ENCODE measurements at regions not wholly inside any gene's neighbourhood (a gene's known extent, or its start where the extent isn't known, plus 50 kb on each side); places are given as distances from the start of the nearest gene placed in this dataset.

DNA sequence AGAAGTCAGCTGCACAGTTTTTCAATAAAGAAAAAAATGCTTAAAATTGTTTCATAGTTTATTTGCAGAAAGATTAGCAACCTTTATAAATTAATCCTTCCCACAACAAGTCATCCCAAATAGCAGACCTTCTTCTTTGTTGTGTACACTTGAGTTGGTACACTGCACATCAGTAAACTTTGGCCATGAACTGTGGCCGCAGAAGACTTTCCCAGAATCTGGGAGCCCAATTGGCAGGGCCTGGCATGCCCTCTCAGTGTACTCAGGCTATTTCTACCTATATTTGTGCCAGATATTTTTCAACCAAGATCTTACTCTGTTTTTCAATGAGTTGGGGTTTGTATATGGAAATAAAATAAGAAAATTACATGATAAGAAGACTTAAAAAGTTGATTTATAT, 133.1 kb downstream of the DIPK2A start:
- TF ChIP-seq EZH2 (IDR thresholded peaks at IDR 0.05; ENCODE audit: low read length) (no peak), CTCF (optimal IDR thresholded peaks at IDR 0.05 in 1 of 3, IDR thresholded peaks at IDR 0.05 in 1 of 3, conservative IDR thresholded peaks at IDR 0.05 in 1 of 3; ENCODE audit: extremely low read depth in 1 of 3, insufficient read depth in 2 of 3, low read length in 3 of 3) (no peak)
- H3K27me3 ChIP-seq (ENCODE audit: control insufficient read depth, extremely low read depth, insufficient read depth, low read length): no peaks in the 10 kb centered on the region
- H3K4me1 ChIP-seq (ENCODE audit: control insufficient read depth, extremely low read depth, insufficient read depth, low read length): no peaks in the 10 kb centered on the region
- dilution Hi-C loops (cut with MboI; ENCODE audit: extremely low pct_ligation_motif_present, low sequenced_read_pairs): no loop called here
- FAIRE-seq (no peak), DNase-seq (ENCODE audit: low read depth, low spot score) (no peak)
- H3K27ac ChIP-seq (ENCODE audit: control insufficient read depth, insufficient read depth, low read length): no peak overlapping the region
- no peak overlapping the region for H3K4me3 ChIP-seq (ENCODE audit: control insufficient read depth in 2 of 3, extremely low read depth in 1 of 3, insufficient read depth in 2 of 3, low read depth in 1 of 3, low read length in 3 of 3)
- no peaks in the 10 kb centered on the region for H3K9me1 ChIP-seq (ENCODE audit: control insufficient read depth, extremely low read depth, insufficient read depth, low read length)
- no peaks in the 10 kb centered on the region for H3K36me3 ChIP-seq (ENCODE audit: control insufficient read depth in 2 of 2, extremely low read depth in 1 of 2, insufficient read depth in 2 of 2, low read length in 2 of 2)
- H4K20me1 ChIP-seq (ENCODE audit: control insufficient read depth, extremely low read depth, insufficient read depth, low read length): no peaks in the 10 kb centered on the region
- H2AFZ ChIP-seq (ENCODE audit: control insufficient read depth, low read length): no peak overlapping the region
- no peak overlapping the region for H3K4me2 ChIP-seq (ENCODE audit: control insufficient read depth, extremely low read depth, insufficient read depth, low read depth, low read length)
- H3K9ac ChIP-seq (ENCODE audit: control insufficient read depth, extremely low read depth, insufficient read depth, low read length): no peak overlapping the region
- H3K79me2 ChIP-seq (ENCODE audit: control insufficient read depth, insufficient read depth, low read length): no peaks in the 10 kb centered on the region
- H3K9me3 ChIP-seq (ENCODE audit: control insufficient read depth, low read depth, low read length): peaks cover 4% of the 10 kb centered on the region

DNA sequence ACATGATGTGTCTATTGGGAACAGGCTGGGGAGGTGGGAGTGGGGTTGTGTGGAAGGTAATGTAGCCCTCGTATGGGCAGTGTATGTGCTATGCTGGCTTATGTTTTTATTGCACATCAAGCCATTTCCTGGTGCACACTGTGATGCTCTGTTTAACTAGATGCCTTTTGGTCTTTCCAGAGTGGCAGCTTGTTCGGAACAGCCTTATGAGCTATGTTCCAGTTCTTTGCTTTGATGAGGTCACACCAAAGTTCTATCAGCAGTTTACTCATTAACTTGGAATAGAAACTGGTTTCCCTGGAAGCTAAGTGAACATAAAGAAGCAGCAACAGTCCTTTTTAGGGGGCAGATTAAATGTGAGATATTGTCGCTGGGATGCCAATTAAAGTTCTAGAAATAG, 133.9 kb downstream of the DIPK2A start:
- no peak overlapping the region for H3K4me2 ChIP-seq (ENCODE audit: control insufficient read depth, extremely low read depth, insufficient read depth, low read depth, low read length)
- H4K20me1 ChIP-seq (ENCODE audit: control insufficient read depth, extremely low read depth, insufficient read depth, low read length): no peaks in the 10 kb centered on the region
- TF ChIP-seq EZH2 (IDR thresholded peaks at IDR 0.05; ENCODE audit: low read length) (no peak), CTCF (optimal IDR thresholded peaks at IDR 0.05 in 1 of 3, IDR thresholded peaks at IDR 0.05 in 1 of 3, conservative IDR thresholded peaks at IDR 0.05 in 1 of 3; ENCODE audit: extremely low read depth in 1 of 3, insufficient read depth in 2 of 3, low read length in 3 of 3) (no peak)
- H3K9me1 ChIP-seq (ENCODE audit: control insufficient read depth, extremely low read depth, insufficient read depth, low read length): no peaks in the 10 kb centered on the region
- no peak overlapping the region for H3K27ac ChIP-seq (ENCODE audit: control insufficient read depth, insufficient read depth, low read length)
- H3K4me1 ChIP-seq (ENCODE audit: control insufficient read depth, extremely low read depth, insufficient read depth, low read length): no peaks in the 10 kb centered on the region
- H3K36me3 ChIP-seq (ENCODE audit: control insufficient read depth in 2 of 2, extremely low read depth in 1 of 2, insufficient read depth in 2 of 2, low read length in 2 of 2): no peaks in the 10 kb centered on the region
- H3K9me3 ChIP-seq (ENCODE audit: control insufficient read depth, low read depth, low read length): no peaks in the 10 kb centered on the region
- dilution Hi-C loops (cut with MboI; ENCODE audit: extremely low pct_ligation_motif_present, low sequenced_read_pairs): no loop called here
- no peak overlapping the region for H2AFZ ChIP-seq (ENCODE audit: control insufficient read depth, low read length)
- no peak for FAIRE-seq
- no peak overlapping the region for H3K9ac ChIP-seq (ENCODE audit: control insufficient read depth, extremely low read depth, insufficient read depth, low read length)
- H3K27me3 ChIP-seq (ENCODE audit: control insufficient read depth, extremely low read depth, insufficient read depth, low read length): no peaks in the 10 kb centered on the region
- DNase-seq (ENCODE audit: low read depth, low spot score): no peak
- H3K4me3 ChIP-seq (ENCODE audit: control insufficient read depth in 2 of 3, extremely low read depth in 1 of 3, insufficient read depth in 2 of 3, low read depth in 1 of 3, low read length in 3 of 3): no peak overlapping the region
- no peaks in the 10 kb centered on the region for H3K79me2 ChIP-seq (ENCODE audit: control insufficient read depth, insufficient read depth, low read length)
